ENCODE measurements at regions not wholly inside any gene's neighbourhood (a gene's known extent, or its start where the extent isn't known, plus 50 kb on each side); places are given as distances from the start of the nearest gene placed in this dataset.

GRCh38 chr7:97506728-97507127 is 225.2 kb upstream of the TAC1 start:
- Histone ChIP-seq H3K27ac (no peak overlapping the region), H3K36me3 (replicated peaks in 1 of 2) (no peaks in the 10 kb centered on the region), H3K4me3 (no peak overlapping the region), H3K4me1 (replicated peaks in 1 of 2) (peaks cover 0 to under 1% of the 10 kb centered on the region in 2 donors), H3K9me3 (replicated peaks in 1 of 3) (no peaks in the 10 kb centered on the region), H3K27me3 (no peaks in the 10 kb centered on the region)
- DNase-seq, result no peak
- WGBS, 4 donors, result 54 to 60% (median 56%) methylated on average over 3 of the region's 3 CpGs
- intact Hi-C loops (cut with DNase I), result loop anchor here in 1 of 2 donors (10.0 kb wide), 1 partner anchor 508 kb away; no protein-coding TSS in a partner anchor
- TF ChIP-seq CTCF (IDR thresholded peaks at IDR 0.05), result no peak
- TF ChIP-seq POLR2A (IDR thresholded peaks at IDR 0.05), result no peak

GRCh38 chr7:97512441-97513207 is 219.3 kb upstream of the TAC1 start:
- no peaks in the 10 kb centered on the region for H3K9me3 ChIP-seq (replicated peaks in 1 of 3)
- peak in 3 of 7 donors; percentile 10 to 16 (median 14) for DNase-seq
- H3K4me3 ChIP-seq, result no peak overlapping the region
- no peaks in the 10 kb centered on the region for H3K27me3 ChIP-seq
- H3K27ac ChIP-seq, result peak overlapping the region in 1 of 5 donors; percentile 49
- 58 to 70% (median 62%) methylated on average over 3 of the region's 3 CpGs for WGBS, 4 donors
- no peaks in the 10 kb centered on the region for H3K36me3 ChIP-seq (replicated peaks in 1 of 2)
- peaks cover 7 to 11% of the 10 kb centered on the region in 2 donors for H3K4me1 ChIP-seq (replicated peaks in 1 of 2)
- intact Hi-C loops (cut with DNase I), result no loop called here
- TF ChIP-seq CTCF (IDR thresholded peaks at IDR 0.05) (no peak), POLR2A (IDR thresholded peaks at IDR 0.05) (no peak)

- Histone ChIP-seq H3K4me3 (no peak overlapping the region), H3K4me1 (replicated peaks in 1 of 2) (peaks cover 7 to 11% of the 10 kb centered on the region in 2 donors), H3K27me3 (no peaks in the 10 kb centered on the region), H3K36me3 (replicated peaks in 1 of 2) (no peaks in the 10 kb centered on the region), H3K9me3 (replicated peaks in 1 of 3) (no peaks in the 10 kb centered on the region), H3K27ac (no peak overlapping the region)
- intact Hi-C loops (cut with DNase I), result no loop called here
- TF ChIP-seq POLR2A (IDR thresholded peaks at IDR 0.05) (no peak), CTCF (IDR thresholded peaks at IDR 0.05) (no peak)
- no peak for DNase-seq
Observed at GRCh38 chr7:97513326-97513725, 218.6 kb upstream of the TAC1 start.

GRCh38 chr7:97541188-97541587 is 190.7 kb upstream of the TAC1 start:
- H3K9me3 ChIP-seq (replicated peaks in 1 of 3), result no peaks in the 10 kb centered on the region
- H3K27ac ChIP-seq, result no peak overlapping the region
- DNase-seq, result no peak
- 92 to 100% (median 98%) methylated on average over 10 to 14 of the region's 14 CpGs; no CpG with 5 or more reads in 1 of the 4 donors for WGBS, 4 donors
- no peak for TF ChIP-seq CTCF (IDR thresholded peaks at IDR 0.05)
- TF ChIP-seq POLR2A (IDR thresholded peaks at IDR 0.05), result no peak
- H3K4me3 ChIP-seq, result no peak overlapping the region
- H3K27me3 ChIP-seq, result no peaks in the 10 kb centered on the region
- H3K36me3 ChIP-seq (replicated peaks in 1 of 2), result no peaks in the 10 kb centered on the region
- intact Hi-C loops (cut with DNase I), result no loop called here
- H3K4me1 ChIP-seq (replicated peaks in 1 of 2), result no peaks in the 10 kb centered on the region

Data from adrenal gland (tissue), 9 donors.